ENCODE measurements at regions not wholly inside any gene's neighbourhood (a gene's known extent, or its start where the extent isn't known, plus 50 kb on each side); places are given as distances from the start of the nearest gene placed in this dataset.

- ATAC-seq (no peak), FAIRE-seq (no peak), DNase-seq (no peak)
- H3K27ac ChIP-seq: no peak overlapping the region
- TF ChIP-seq CTCF (IDR thresholded peaks at IDR 0.05): no peak
- no peaks in the 10 kb centered on the region for H3K9me3 ChIP-seq
- intact Hi-C loops (cut with DNase I): loop anchor here in 1 of 3 donors (10.0 kb wide), 1 partner anchor 259 kb away; no protein-coding TSS in a partner anchor
- no peaks in the 10 kb centered on the region for H3K36me3 ChIP-seq
- H3K4me3 ChIP-seq: no peak overlapping the region
- 48 to 63% methylated on average over 9 of the region's 9 CpGs for WGBS, 2 donors
- no peaks in the 10 kb centered on the region for H3K4me1 ChIP-seq
- H3K27me3 ChIP-seq: no peaks in the 10 kb centered on the region
Measured at GRCh38 chr11:45385423-45385822, 99.3 kb upstream of the SYT13 start.

- Histone ChIP-seq H3K27ac (no peak overlapping the region), H3K4me1 (no peaks in the 10 kb centered on the region), H3K4me3 (no peak overlapping the region), H3K27me3 (no peaks in the 10 kb centered on the region), H3K36me3 (no peaks in the 10 kb centered on the region), H3K9me3 (no peaks in the 10 kb centered on the region)
- no peak for DNase-seq
- WGBS, 2 donors: 28 to 30% methylated on average over 12 of the region's 12 CpGs
- ATAC-seq: no peak
- no peak for TF ChIP-seq CTCF (IDR thresholded peaks at IDR 0.05)
- no peak for FAIRE-seq
- intact Hi-C loops (cut with DNase I): loop anchor here in 1 of 3 donors (10.0 kb wide), 1 partner anchor 260 kb away; no protein-coding TSS in a partner anchor
Measured at GRCh38 chr11:45384711-45385241, 98.6 kb upstream of the SYT13 start.

- intact Hi-C loops (cut with DNase I): loop anchor here in 1 of 3 donors (10.0 kb wide), 1 partner anchor 261 kb away; no protein-coding TSS in a partner anchor
Measured at GRCh38 chr11:45384016-45384415, 97.9 kb upstream of the SYT13 start.

GRCh38 chr11:45383224-45383623 lies 97.1 kb upstream of the SYT13 start:
- no peaks in the 10 kb centered on the region for H3K27me3 ChIP-seq
- intact Hi-C loops (cut with DNase I): loop anchor here in 1 of 3 donors (10.0 kb wide), 1 partner anchor 262 kb away; no protein-coding TSS in a partner anchor
- WGBS, 2 donors: 58 to 65% methylated on average over 6 of the region's 6 CpGs
- H3K4me3 ChIP-seq: no peak overlapping the region
- H3K27ac ChIP-seq: no peak overlapping the region
- no peak for FAIRE-seq
- H3K9me3 ChIP-seq: no peaks in the 10 kb centered on the region
- no peak for DNase-seq
- ATAC-seq: peak in 1 of 4 donors; percentile 49
- H3K36me3 ChIP-seq: no peaks in the 10 kb centered on the region
- H3K4me1 ChIP-seq: no peaks in the 10 kb centered on the region
- no peak for TF ChIP-seq CTCF (IDR thresholded peaks at IDR 0.05)

More at GRCh38 chr11:45384016-45384415, 97.9 kb upstream of the SYT13 start:
- TF ChIP-seq CTCF (IDR thresholded peaks at IDR 0.05): no peak
- H3K27me3 ChIP-seq: no peaks in the 10 kb centered on the region
- H3K36me3 ChIP-seq: no peaks in the 10 kb centered on the region
- ATAC-seq: no peak
- no peaks in the 10 kb centered on the region for H3K4me1 ChIP-seq
- no peaks in the 10 kb centered on the region for H3K9me3 ChIP-seq
- H3K27ac ChIP-seq: no peak overlapping the region
- no peak overlapping the region for H3K4me3 ChIP-seq
- no peak for DNase-seq
- FAIRE-seq: no peak
- WGBS, 2 donors: 53 to 77% methylated on average over 4 of the region's 4 CpGs

- DNase-seq: no peak
- Histone ChIP-seq H3K4me1 (no peaks in the 10 kb centered on the region), H3K36me3 (no peaks in the 10 kb centered on the region), H3K4me3 (no peak overlapping the region), H3K9me3 (no peaks in the 10 kb centered on the region), H3K27ac (no peak overlapping the region), H3K27me3 (no peaks in the 10 kb centered on the region)
- no peak for FAIRE-seq
- no peak for ATAC-seq
- no peak for TF ChIP-seq CTCF (IDR thresholded peaks at IDR 0.05)
- intact Hi-C loops (cut with DNase I): loop anchor here in 1 of 3 donors (10.0 kb wide), 1 partner anchor 262 kb away; no protein-coding TSS in a partner anchor
- WGBS, 2 donors: 66 to 75% methylated on average over 7 of the region's 7 CpGs
Measured at GRCh38 chr11:45382133-45382878, 96.2 kb upstream of the SYT13 start.
